ENCODE measurements at regions not wholly inside any gene's neighbourhood (a gene's known extent, or its start where the extent isn't known, plus 50 kb on each side); places are given as distances from the start of the nearest gene placed in this dataset.

- DNase-seq (ENCODE audit: low read depth), result peak; percentile 89
- H3K4me3 ChIP-seq (ENCODE audit: low read length), result no peak overlapping the region
- TF ChIP-seq CTCF (IDR thresholded peaks at IDR 0.05; ENCODE audit: insufficient read depth, low read depth, low read length, missing control alignments), result no peak
Measured at GRCh38 chr1:209323743-209324142, 259.8 kb upstream of the CAMK1G start.

GRCh38 chr1:209324901-209325871 lies 258.3 kb upstream of the CAMK1G start:
- peak; percentile 83 for DNase-seq (ENCODE audit: low read depth)
- H3K4me3 ChIP-seq (ENCODE audit: low read length), result no peak overlapping the region
- TF ChIP-seq CTCF (IDR thresholded peaks at IDR 0.05; ENCODE audit: insufficient read depth, low read depth, low read length, missing control alignments), result no peak

GRCh38 chr1:209326076-209326475 lies 257.4 kb upstream of the CAMK1G start:
- DNase-seq (ENCODE audit: low read depth), result no peak
- no peak overlapping the region for H3K4me3 ChIP-seq (ENCODE audit: low read length)
- TF ChIP-seq CTCF (IDR thresholded peaks at IDR 0.05; ENCODE audit: insufficient read depth, low read depth, low read length, missing control alignments), result no peak

- DNase-seq (ENCODE audit: low read depth), result no peak
- no peak for TF ChIP-seq CTCF (IDR thresholded peaks at IDR 0.05; ENCODE audit: insufficient read depth, low read depth, low read length, missing control alignments)
- H3K4me3 ChIP-seq (ENCODE audit: low read length), result no peak overlapping the region
Measured at GRCh38 chr1:209326831-209327230, 256.7 kb upstream of the CAMK1G start.

- no peak for DNase-seq (ENCODE audit: low read depth)
- no peak overlapping the region for H3K4me3 ChIP-seq (ENCODE audit: low read length)
- no peak for TF ChIP-seq CTCF (IDR thresholded peaks at IDR 0.05; ENCODE audit: insufficient read depth, low read depth, low read length, missing control alignments)
Measured at GRCh38 chr1:209328196-209328595, 255.3 kb upstream of the CAMK1G start.

- peak; percentile 39 for DNase-seq (ENCODE audit: low read depth)
- peak; percentile 90 for TF ChIP-seq CTCF (IDR thresholded peaks at IDR 0.05; ENCODE audit: insufficient read depth, low read depth, low read length, missing control alignments)
- H3K4me3 ChIP-seq (ENCODE audit: low read length), result no peak overlapping the region
Measured at GRCh38 chr1:209335178-209335577, 248.3 kb upstream of the CAMK1G start.
